ENCODE measurements at regions not wholly inside any gene's neighbourhood (a gene's known extent, or its start where the extent isn't known, plus 50 kb on each side); places are given as distances from the start of the nearest gene placed in this dataset.

DNA sequence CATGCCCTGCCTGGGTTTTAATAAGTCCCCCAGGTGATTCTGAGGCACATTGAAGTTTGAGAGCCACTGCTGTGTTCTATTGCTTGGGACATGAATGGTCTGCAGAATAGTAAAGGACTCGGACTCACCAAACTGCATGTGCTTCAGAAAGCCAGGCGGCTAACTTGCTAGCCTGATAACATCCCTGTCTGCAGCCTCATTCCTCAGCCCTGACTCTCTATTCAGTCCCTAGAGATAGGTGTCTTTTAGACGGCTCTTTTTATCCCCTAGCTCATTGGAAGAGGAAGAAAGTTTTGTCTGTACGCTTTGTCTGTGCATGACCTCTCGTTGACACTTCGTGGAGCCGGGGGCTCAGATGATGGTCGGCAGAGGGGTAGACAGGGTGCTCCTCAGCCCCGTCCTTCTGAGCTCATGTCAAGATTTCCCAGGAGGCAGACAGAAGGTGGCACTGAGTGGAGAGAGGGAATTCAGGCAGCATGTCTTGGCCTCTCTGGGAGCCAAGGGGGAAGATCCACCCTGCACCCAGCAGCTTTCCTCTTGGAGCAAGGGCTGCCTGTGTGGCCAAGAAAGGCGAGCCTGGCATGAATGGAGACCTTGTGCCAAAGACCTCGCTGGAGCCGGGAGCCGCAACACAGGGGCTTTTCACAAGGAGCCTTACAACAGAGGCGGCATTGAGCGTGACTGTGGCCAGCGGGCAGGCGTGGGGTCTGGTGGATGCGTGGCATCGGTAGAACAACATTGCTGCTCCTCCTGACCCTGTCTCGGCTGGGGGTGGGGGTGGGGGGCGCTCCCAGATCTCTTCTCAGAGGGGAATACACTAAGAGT, 51.1 kb upstream of the PODXL start:
- ChIA-PET CTCF (no interaction called here), POLR2A (no interaction called here)
- TF ChIP-seq TARDBP (IDR thresholded peaks at IDR 0.05): no peak
- TF ChIP-seq BHLHE40 (IDR thresholded peaks at IDR 0.05; ENCODE audit: borderline replicate concordance): no peak
- no peak for TF ChIP-seq FOXA1 (IDR thresholded peaks at IDR 0.05)
- TF ChIP-seq ELF4 (IDR thresholded peaks at IDR 0.05): no peak
- no peak for TF ChIP-seq SP1 (IDR thresholded peaks at IDR 0.05)
- no peak for TF ChIP-seq ARNT (IDR thresholded peaks at IDR 0.05)
- TF ChIP-seq FOXM1 (IDR thresholded peaks at IDR 0.05; ENCODE audit: borderline replicate concordance): no peak
- TF ChIP-seq L3MBTL2 (conservative IDR thresholded peaks at IDR 0.05): no peak
- no peak for TF ChIP-seq HDGF (IDR thresholded peaks at IDR 0.05; ENCODE audit: borderline replicate concordance)
- TF ChIP-seq LEF1 (IDR thresholded peaks at IDR 0.05; ENCODE audit: borderline replicate concordance): no peak
- no peak for TF ChIP-seq SUZ12 (IDR thresholded peaks at IDR 0.05)
- no peak for TF ChIP-seq ZNF384 (IDR thresholded peaks at IDR 0.05)
- no peak for TF ChIP-seq NFRKB (IDR thresholded peaks at IDR 0.05)
- TF ChIP-seq CTBP1 (IDR thresholded peaks at IDR 0.05; ENCODE audit: borderline replicate concordance): no peak
- TF ChIP-seq, protein P1, sequence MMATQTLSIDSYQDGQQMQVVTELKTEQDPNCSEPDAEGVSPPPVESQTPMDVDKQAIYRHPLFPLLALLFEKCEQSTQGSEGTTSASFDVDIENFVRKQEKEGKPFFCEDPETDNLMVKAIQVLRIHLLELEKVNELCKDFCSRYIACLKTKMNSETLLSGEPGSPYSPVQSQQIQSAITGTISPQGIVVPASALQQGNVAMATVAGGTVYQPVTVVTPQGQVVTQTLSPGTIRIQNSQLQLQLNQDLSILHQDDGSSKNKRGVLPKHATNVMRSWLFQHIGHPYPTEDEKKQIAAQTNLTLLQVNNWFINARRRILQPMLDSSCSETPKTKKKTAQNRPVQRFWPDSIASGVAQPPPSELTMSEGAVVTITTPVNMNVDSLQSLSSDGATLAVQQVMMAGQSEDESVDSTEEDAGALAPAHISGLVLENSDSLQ (IDR thresholded peaks at IDR 0.05): no peak
- no peak for DNase-seq (ENCODE audit: extremely low spot score)

DNA sequence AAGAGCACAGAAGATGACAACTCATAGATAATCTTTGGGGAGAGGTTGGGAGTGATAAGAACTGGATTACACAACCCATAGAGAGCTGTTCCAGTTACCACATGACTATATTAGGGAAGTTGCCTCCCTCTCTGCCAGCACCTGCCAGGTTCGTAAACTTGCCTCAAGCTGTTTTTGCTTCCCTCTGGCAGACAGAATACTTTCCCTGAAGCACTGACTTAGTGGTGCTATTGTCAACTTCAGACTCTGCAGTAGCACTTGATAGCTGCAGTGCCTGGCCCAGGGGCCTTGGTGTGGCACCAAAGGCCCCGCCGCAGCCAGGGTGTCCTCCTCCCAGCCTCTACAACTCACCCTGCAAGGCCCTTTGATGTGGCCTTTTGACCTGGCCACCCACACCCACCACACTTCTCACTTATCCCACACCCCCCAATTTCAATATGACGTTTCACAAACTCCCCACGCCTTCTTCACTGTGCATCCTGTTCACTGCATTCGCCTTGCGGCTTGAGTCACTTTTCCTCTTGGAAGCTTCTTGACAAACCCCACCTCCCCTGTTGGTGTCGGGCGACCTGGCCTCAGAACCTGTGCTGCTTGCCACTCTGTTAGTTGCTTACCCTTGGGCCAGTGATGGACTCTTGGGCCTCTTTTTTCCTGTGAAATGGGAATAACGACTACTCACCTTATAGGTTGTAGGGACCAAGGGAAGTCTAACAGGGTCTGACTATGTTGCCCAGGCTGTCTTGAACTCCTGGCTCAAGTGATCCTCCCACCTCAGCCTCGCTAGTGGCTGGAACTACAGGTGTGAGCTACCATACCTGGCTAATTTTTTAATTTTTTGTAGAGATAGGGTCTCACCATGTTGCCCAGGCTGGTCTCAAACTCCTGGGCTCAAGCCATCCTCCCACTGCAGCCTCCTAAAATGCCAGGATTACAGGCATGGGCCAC, 50.2 kb upstream of the PODXL start:
- CTCF ChIA-PET: no interaction called here
- TF ChIP-seq SP1 (IDR thresholded peaks at IDR 0.05): no peak
- no peak for TF ChIP-seq TARDBP (IDR thresholded peaks at IDR 0.05)
- TF ChIP-seq L3MBTL2 (conservative IDR thresholded peaks at IDR 0.05): no peak
- TF ChIP-seq HDGF (IDR thresholded peaks at IDR 0.05; ENCODE audit: borderline replicate concordance): no peak
- no peak for TF ChIP-seq FOXK2 (IDR thresholded peaks at IDR 0.05)
- no peak for TF ChIP-seq ZNF384 (IDR thresholded peaks at IDR 0.05)
- TF ChIP-seq ELF4 (IDR thresholded peaks at IDR 0.05): no peak
- TF ChIP-seq NFRKB (IDR thresholded peaks at IDR 0.05): no peak
- TF ChIP-seq SUZ12 (IDR thresholded peaks at IDR 0.05): no peak
- TF ChIP-seq FOXM1 (IDR thresholded peaks at IDR 0.05; ENCODE audit: borderline replicate concordance): no peak
- no peak for TF ChIP-seq BHLHE40 (IDR thresholded peaks at IDR 0.05; ENCODE audit: borderline replicate concordance)
- no peak for TF ChIP-seq CTBP1 (IDR thresholded peaks at IDR 0.05; ENCODE audit: borderline replicate concordance)
- no peak for TF ChIP-seq ARNT (IDR thresholded peaks at IDR 0.05)
- POLR2A ChIA-PET: no interaction called here
- DNase-seq (ENCODE audit: extremely low spot score): no peak
